HepG2 (cell line): ENCODE measurements at regions not wholly inside any gene's neighbourhood (a gene's known extent, or its start where the extent isn't known, plus 50 kb on each side); places are given as distances from the start of the nearest gene placed in this dataset.

Source experiments
- ATAC-seq: fragments of 200-7000 bp; cut with Tn5 transposase; 3 replicates; pipeline ENCODE4 v1.9.1; 2020; ENCODE audit warnings: mild to moderate bottlenecking, moderate library complexity
- BruUV-seq: library from RNA; stranded (reverse); fragments of 400-500 nt; replicated peaks from 2 replicates; lab custom pipeline; 2021; lab: Mats Ljungman, UMichigan
- CTCF ChIA-PET: fragments of 300-600 bp; formaldehyde crosslinking; extraction: SDS; loops from one replicate; lab custom pipeline; 2021; ENCODE audit warnings: low total read pairs, inconsistent platforms, low intra/inter-chr PET ratio; lab: Yijun Ruan, JAX
- POLR2A ChIA-PET: fragments of 350-600 bp; sonication (Branson Sonifier 250); formaldehyde crosslinking; loops from one replicate; lab custom pipeline; 2020; ENCODE audit warnings: antibody characterized with exemption, inconsistent platforms; lab: Yijun Ruan, JAX
- DNase-seq: peaks from one replicate; pipeline ENCODE4 v3.0.0-alpha.2; 2015; ENCODE audit warnings: low spot score
- FAIRE-seq: peaks from 3 replicates; lab custom pipeline; 2011; peaks lifted over from hg19 to GRCh38; lab: Jason Lieb, UNC
- H2AFZ ChIP-seq: one replicate; pipeline ENCODE4 v1.6.1; 2011; ENCODE audit warnings: low read length, inconsistent platforms
- H3K27ac ChIP-seq: fragments of 300-600 bp; 3 replicates; pipeline ENCODE4 v1.8.0; 2011; ENCODE audit warnings: mixed run types, mild to moderate bottlenecking, mixed read lengths, low read length, inconsistent platforms; ENCODE audit not compliant: insufficient read depth; ENCODE audit errors: extremely low read length
- H3K27me3 ChIP-seq, 2 experiments: fragments of 200-600 bp in 1 of 2; 2 replicates in 1 of 2; 3 replicates in 1 of 2; pipeline versions ENCODE4 v1.6.0 to v1.8.0; 2011; ENCODE audit warnings: low read length in 2 of 2, mild to moderate bottlenecking in 2 of 2, moderate library complexity in 2 of 2, inconsistent platforms in 1 of 2; ENCODE audit not compliant: insufficient read depth in 2 of 2, control insufficient read depth in 1 of 2
- H3K36me3 ChIP-seq, 2 experiments: fragments of 200-600 bp in 1 of 2; replicated peaks in 1 of 2; 2 replicates in 1 of 2; 3 replicates in 1 of 2; pipeline versions ENCODE4 v1.5.1 to v1.8.0; 2011; ENCODE audit warnings: low read length in 2 of 2, inconsistent platforms in 1 of 2; ENCODE audit not compliant: insufficient read depth in 2 of 2, control insufficient read depth in 1 of 2
- H3K4me1 ChIP-seq: 2 replicates; pipeline ENCODE4 v1.5.1; 2012; ENCODE audit warnings: low read length, inconsistent platforms; ENCODE audit not compliant: insufficient read depth
- H3K4me2 ChIP-seq: 2 replicates; pipeline ENCODE4 v1.6.0; 2011; ENCODE audit warnings: low read depth, low read length, inconsistent platforms
- H3K4me3 ChIP-seq, 3 experiments: fragments of 200-600 bp in 1 of 3; sonication (generic), shearing (Covaris generic) in 1 of 3; replicated peaks in 1 of 3; 2 replicates each; pipeline ENCODE4 v1.5.1; 2011 to 2016; ENCODE audit warnings: low read length in 3 of 3, inconsistent platforms in 2 of 3, low read depth in 2 of 3, mild to moderate bottlenecking in 2 of 3, control low read depth in 1 of 3, mixed read lengths in 1 of 3; ENCODE audit not compliant: insufficient read depth in 1 of 3
- H3K79me2 ChIP-seq: one replicate; pipeline ENCODE4 v1.6.1; 2011; ENCODE audit warnings: low read length, inconsistent platforms; ENCODE audit not compliant: insufficient read depth
- H3K9ac ChIP-seq: 2 replicates; pipeline ENCODE4 v1.6.0; 2011; ENCODE audit warnings: mild to moderate bottlenecking, low read depth, low read length, inconsistent platforms; ENCODE audit not compliant: insufficient read depth
- H3K9me3 ChIP-seq: 2 replicates; pipeline ENCODE4 v1.5.1; 2012; ENCODE audit warnings: mild to moderate bottlenecking, low read length
- H4K20me1 ChIP-seq: 2 replicates; pipeline ENCODE4 v1.6.0; 2011; ENCODE audit warnings: inconsistent platforms, mild to moderate bottlenecking, low read length, moderate library complexity; ENCODE audit not compliant: insufficient read depth
- DNMT1 ChIP-seq: sonication (generic); formaldehyde crosslinking; IDR thresholded peaks from 2 replicates; pipeline ENCODE4 v1.5.1; 2020; ENCODE audit warnings: mild to moderate bottlenecking, missing genetic modification reagents
- DNMT3B ChIP-seq: conservative IDR thresholded peaks from 2 replicates; pipeline ENCODE4 v1.6.1; 2016; ENCODE audit warnings: missing biosample characterization, control low read depth
- KDM5A ChIP-seq: fragments of 200-600 bp; sonication (generic); IDR thresholded peaks from 2 replicates; pipeline ENCODE4 v1.7.0; 2018; ENCODE audit warnings: antibody characterized with exemption, mild to moderate bottlenecking, low read length, borderline replicate concordance
- MED13 ChIP-seq: sonication (generic); formaldehyde crosslinking; IDR thresholded peaks from 2 replicates; pipeline ENCODE4 v1.5.0; 2020; ENCODE audit warnings: missing genetic modification reagents
- NKX3-1 ChIP-seq: sonication (generic); formaldehyde crosslinking; IDR thresholded peaks from 2 replicates; pipeline ENCODE4 v1.5.0; 2020; ENCODE audit warnings: missing genetic modification reagents
- TMF1 ChIP-seq: sonication (generic); formaldehyde crosslinking; IDR thresholded peaks from 2 replicates; pipeline ENCODE4 v1.8.1; 2022; ENCODE audit warnings: low read depth, missing genetic modification reagents
- ZFP1 ChIP-seq: IDR thresholded peaks from 2 replicates; pipeline ENCODE4 v1.6.1; 2016
- ZNF234 ChIP-seq: sonication (generic); formaldehyde crosslinking; conservative IDR thresholded peaks from 2 replicates; pipeline ENCODE4 v1.5.1; 2020; ENCODE audit warnings: mild to moderate bottlenecking, missing genetic modification reagents
- ZNF556 ChIP-seq: sonication (generic); formaldehyde crosslinking; IDR thresholded peaks from 2 replicates; pipeline ENCODE4 v1.4.0; 2020; ENCODE audit warnings: mild to moderate bottlenecking, missing genetic modification reagents, borderline replicate concordance
- ZNF563 ChIP-seq: sonication (generic); formaldehyde crosslinking; IDR thresholded peaks from 2 replicates; pipeline ENCODE4 v1.8.0; 2022; ENCODE audit warnings: mild to moderate bottlenecking, moderate library complexity, missing genetic modification reagents
- ZNF670 ChIP-seq: sonication (generic); formaldehyde crosslinking; IDR thresholded peaks from 2 replicates; pipeline ENCODE4 v1.8.0; 2022; ENCODE audit warnings: mild to moderate bottlenecking, missing genetic modification reagents, borderline replicate concordance
- WGBS: methylation state at CpG from one replicate; pipeline ENCODE4 v1.1.6; 2017; ENCODE audit warnings: low lambda C conversion rate; 5-methylcytosine and 5-hydroxymethylcytosine counted together
- in situ Hi-C: cut with HindIII; loops from 2 replicates; pipeline ENCODE4 v1.10.0; 2017; ENCODE audit warnings: low pct_unique_long_range_greater_than_20kb; ENCODE audit not compliant: extremely low pct_ligation_motif_present
- intact Hi-C: fragments of 100-400 bp; cut with micrococcal nuclease; formaldehyde crosslinking; loops from one replicate; pipeline ENCODE4 v1.10.0; 2022; ENCODE audit not compliant: unreplicated experiment
- TF ChIP-seq, protein P1 (sequence below): IDR thresholded peaks from 2 replicates; pipeline ENCODE4 v1.6.1; 2018; ENCODE audit warnings: missing genetic modification reagents
- TF ChIP-seq, protein P2 (sequence below): sonication (generic); formaldehyde crosslinking; IDR thresholded peaks from 2 replicates; pipeline ENCODE4 v1.8.1; 2023; ENCODE audit warnings: mild to moderate bottlenecking, inconsistent platforms, moderate library complexity, missing genetic modification reagents, borderline replicate concordance
- TF ChIP-seq, protein P3 (sequence below): sonication (generic); formaldehyde crosslinking; IDR thresholded peaks from 2 replicates; pipeline ENCODE4 v1.8.1; 2023; ENCODE audit warnings: mild to moderate bottlenecking, missing genetic modification reagents
- TF ChIP-seq, protein P4 (sequence below): IDR thresholded peaks from 2 replicates; pipeline ENCODE4 v1.6.1; 2016; ENCODE audit warnings: missing compliant biosample characterization, missing genetic modification reagents, borderline replicate concordance
- TF ChIP-seq, protein P5 (sequence below): fragments of 450-650 bp; IDR thresholded peaks from 2 replicates; pipeline ENCODE4 v1.6.1; 2017; ENCODE audit warnings: mild to moderate bottlenecking
- TF ChIP-seq, protein P6 (sequence below): sonication (generic); formaldehyde crosslinking; IDR thresholded peaks from 2 replicates; pipeline ENCODE4 v1.8.0; 2022; ENCODE audit warnings: missing genetic modification reagents, mild to moderate bottlenecking, moderate library complexity, borderline replicate concordance

DNA sequence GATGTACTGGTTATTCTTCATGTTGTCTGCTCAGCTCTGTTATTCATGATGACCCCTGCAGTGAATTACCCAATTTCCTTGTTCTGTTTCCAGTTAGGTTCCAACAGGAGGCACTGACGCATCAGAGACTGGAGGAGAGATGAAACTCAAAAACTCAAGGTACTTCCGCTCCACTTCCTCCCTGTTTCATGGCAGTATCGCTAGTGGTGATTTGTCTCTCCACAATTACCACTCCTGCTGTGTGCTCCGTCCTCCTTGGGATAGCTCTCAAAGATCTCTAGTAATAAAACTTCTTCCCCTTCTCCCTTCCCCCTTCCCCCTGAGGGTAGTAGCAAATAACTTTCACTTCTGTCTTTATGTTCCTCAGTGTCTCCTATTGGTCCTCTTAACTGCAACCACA is 107.4 kb upstream of the ABCB5 start:
- DNase-seq (no peak), ATAC-seq (no peak), FAIRE-seq (no peak)
- H3K79me2 ChIP-seq: no peaks in the 10 kb centered on the region
- no TSS peak for BruUV-seq
- WGBS: 6% methylated on average over 4 of the region's 4 CpGs
- intact Hi-C loops: no loop called here
- no peaks in the 10 kb centered on the region for H3K36me3 ChIP-seq
- CTCF ChIA-PET: no interaction called here
- no peak overlapping the region for H2AFZ ChIP-seq
- H3K4me3 ChIP-seq: no peak overlapping the region
- no peak overlapping the region for H3K9ac ChIP-seq
- H3K4me2 ChIP-seq: no peak overlapping the region
- in situ Hi-C loops: no loop called here
- H4K20me1 ChIP-seq: no peaks in the 10 kb centered on the region
- H3K9me3 ChIP-seq: no peaks in the 10 kb centered on the region
- no peaks in the 10 kb centered on the region for H3K27me3 ChIP-seq
- H3K27ac ChIP-seq: no peak overlapping the region
- POLR2A ChIA-PET: no interaction called here
- no peaks in the 10 kb centered on the region for H3K4me1 ChIP-seq
- TF ChIP-seq, protein P1, sequence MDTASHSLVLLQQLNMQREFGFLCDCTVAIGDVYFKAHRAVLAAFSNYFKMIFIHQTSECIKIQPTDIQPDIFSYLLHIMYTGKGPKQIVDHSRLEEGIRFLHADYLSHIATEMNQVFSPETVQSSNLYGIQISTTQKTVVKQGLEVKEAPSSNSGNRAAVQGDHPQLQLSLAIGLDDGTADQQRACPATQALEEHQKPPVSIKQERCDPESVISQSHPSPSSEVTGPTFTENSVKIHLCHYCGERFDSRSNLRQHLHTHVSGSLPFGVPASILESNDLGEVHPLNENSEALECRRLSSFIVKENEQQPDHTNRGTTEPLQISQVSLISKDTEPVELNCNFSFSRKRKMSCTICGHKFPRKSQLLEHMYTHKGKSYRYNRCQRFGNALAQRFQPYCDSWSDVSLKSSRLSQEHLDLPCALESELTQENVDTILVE (CRISPR knock-in tag): no peak
- TF ChIP-seq ZNF234 (no peak), TMF1 (CRISPR knock-in tag) (no peak), KDM5A (no peak), ZNF670 (no peak), DNMT1 (CRISPR knock-in tag) (no peak), DNMT3B (no peak), ZFP1 (CRISPR knock-in tag) (no peak), MED13 (no peak), ZNF556 (no peak), ZNF563 (CRISPR knock-in tag) (no peak), NKX3-1 (CRISPR knock-in tag) (no peak)
- TF ChIP-seq, protein P2, sequence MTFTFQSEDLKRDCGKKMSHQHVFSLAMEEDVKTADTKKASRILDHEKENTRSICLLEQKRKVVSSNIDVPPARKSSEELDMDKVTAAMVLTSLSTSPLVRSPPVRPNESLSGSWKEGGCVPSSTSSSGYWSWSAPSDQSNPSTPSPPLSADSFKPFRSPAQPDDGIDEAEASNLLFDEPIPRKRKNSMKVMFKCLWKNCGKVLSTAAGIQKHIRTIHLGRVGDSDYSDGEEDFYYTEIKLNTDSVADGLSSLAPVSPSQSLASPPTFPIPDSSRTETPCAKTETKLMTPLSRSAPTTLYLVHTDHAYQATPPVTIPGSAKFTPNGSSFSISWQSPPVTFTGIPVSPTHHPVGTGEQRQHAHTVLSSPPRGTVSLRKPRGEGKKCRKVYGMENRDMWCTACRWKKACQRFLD: no peak
- TF ChIP-seq, protein P3, sequence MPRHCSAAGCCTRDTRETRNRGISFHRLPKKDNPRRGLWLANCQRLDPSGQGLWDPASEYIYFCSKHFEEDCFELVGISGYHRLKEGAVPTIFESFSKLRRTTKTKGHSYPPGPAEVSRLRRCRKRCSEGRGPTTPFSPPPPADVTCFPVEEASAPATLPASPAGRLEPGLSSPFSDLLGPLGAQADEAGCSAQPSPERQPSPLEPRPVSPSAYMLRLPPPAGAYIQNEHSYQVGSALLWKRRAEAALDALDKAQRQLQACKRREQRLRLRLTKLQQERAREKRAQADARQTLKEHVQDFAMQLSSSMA: no peak
- TF ChIP-seq, protein P4, sequence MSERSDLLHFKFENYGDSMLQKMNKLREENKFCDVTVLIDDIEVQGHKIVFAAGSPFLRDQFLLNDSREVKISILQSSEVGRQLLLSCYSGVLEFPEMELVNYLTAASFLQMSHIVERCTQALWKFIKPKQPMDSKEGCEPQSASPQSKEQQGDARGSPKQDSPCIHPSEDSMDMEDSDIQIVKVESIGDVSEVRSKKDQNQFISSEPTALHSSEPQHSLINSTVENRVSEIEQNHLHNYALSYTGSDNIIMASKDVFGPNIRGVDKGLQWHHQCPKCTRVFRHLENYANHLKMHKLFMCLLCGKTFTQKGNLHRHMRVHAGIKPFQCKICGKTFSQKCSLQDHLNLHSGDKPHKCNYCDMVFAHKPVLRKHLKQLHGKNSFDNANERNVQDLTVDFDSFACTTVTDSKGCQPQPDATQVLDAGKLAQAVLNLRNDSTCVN: no peak
- TF ChIP-seq, protein P5, sequence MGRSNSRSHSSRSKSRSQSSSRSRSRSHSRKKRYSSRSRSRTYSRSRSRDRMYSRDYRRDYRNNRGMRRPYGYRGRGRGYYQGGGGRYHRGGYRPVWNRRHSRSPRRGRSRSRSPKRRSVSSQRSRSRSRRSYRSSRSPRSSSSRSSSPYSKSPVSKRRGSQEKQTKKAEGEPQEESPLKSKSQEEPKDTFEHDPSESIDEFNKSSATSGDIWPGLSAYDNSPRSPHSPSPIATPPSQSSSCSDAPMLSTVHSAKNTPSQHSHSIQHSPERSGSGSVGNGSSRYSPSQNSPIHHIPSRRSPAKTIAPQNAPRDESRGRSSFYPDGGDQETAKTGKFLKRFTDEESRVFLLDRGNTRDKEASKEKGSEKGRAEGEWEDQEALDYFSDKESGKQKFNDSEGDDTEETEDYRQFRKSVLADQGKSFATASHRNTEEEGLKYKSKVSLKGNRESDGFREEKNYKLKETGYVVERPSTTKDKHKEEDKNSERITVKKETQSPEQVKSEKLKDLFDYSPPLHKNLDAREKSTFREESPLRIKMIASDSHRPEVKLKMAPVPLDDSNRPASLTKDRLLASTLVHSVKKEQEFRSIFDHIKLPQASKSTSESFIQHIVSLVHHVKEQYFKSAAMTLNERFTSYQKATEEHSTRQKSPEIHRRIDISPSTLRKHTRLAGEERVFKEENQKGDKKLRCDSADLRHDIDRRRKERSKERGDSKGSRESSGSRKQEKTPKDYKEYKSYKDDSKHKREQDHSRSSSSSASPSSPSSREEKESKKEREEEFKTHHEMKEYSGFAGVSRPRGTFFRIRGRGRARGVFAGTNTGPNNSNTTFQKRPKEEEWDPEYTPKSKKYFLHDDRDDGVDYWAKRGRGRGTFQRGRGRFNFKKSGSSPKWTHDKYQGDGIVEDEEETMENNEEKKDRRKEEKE: no peak
- TF ChIP-seq, protein P6, sequence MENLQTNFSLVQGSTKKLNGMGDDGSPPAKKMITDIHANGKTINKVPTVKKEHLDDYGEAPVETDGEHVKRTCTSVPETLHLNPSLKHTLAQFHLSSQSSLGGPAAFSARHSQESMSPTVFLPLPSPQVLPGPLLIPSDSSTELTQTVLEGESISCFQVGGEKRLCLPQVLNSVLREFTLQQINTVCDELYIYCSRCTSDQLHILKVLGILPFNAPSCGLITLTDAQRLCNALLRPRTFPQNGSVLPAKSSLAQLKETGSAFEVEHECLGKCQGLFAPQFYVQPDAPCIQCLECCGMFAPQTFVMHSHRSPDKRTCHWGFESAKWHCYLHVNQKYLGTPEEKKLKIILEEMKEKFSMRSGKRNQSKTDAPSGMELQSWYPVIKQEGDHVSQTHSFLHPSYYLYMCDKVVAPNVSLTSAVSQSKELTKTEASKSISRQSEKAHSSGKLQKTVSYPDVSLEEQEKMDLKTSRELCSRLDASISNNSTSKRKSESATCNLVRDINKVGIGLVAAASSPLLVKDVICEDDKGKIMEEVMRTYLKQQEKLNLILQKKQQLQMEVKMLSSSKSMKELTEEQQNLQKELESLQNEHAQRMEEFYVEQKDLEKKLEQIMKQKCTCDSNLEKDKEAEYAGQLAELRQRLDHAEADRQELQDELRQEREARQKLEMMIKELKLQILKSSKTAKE (CRISPR knock-in tag): no peak
